ENCODE measurements at regions not wholly inside any gene's neighbourhood (a gene's known extent, or its start where the extent isn't known, plus 50 kb on each side); places are given as distances from the start of the nearest gene placed in this dataset.

DNA sequence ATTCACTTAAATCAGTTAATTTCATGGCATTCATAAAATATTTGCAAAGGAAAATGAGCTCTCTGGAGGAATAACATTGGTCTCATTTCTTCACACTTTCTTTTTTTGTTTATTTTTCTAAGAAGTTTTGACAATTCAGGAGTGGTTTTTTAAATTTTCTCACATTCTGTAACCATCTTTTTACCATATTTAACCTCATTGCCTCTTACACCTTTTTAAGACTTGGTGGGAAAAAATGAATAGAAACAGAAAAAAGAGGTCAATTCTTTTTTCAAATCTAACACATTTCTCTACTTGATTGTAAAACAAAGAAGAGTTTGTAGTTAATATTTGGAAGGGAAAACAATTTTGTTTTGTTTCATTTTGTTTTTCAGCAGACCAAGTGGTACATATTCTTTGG, 1034.7 kb upstream of the RAG2 start:
- no peaks in the 10 kb centered on the region for H3K36me3 ChIP-seq (ENCODE audit: insufficient read depth, low read length)
- no peaks in the 10 kb centered on the region for H3K27me3 ChIP-seq (ENCODE audit: insufficient read depth, low read length)
- H3K4me3 ChIP-seq (ENCODE audit: low read length), result no peak overlapping the region
- H3K27ac ChIP-seq (ENCODE audit: low read depth, low read length), result no peak overlapping the region
- no peaks in the 10 kb centered on the region for H3K9me3 ChIP-seq (ENCODE audit: insufficient read depth, low read depth, low read length)
- H3K9ac ChIP-seq (ENCODE audit: low read depth, low read length), result no peak overlapping the region
- no peaks in the 10 kb centered on the region for H3K4me1 ChIP-seq (ENCODE audit: insufficient read depth, low read length)

DNA sequence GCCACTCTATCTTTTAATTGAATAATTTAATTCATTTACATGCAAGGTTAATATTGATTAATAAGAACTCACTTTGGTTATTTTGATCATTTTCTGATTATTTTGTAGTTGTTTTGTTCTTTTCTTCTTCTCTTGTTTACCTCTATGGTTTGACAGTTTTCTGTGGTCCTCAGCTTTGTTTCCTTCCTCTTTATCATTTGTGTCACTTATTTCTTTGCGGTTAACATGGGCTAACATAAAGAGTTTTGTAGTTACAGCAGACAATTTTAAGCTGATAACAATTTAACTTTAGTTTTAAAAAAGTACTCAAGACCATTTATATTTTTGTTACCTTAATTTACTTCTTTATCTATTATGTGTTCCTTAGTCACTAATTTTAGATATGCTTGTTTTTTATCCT, 1032.8 kb upstream of the RAG2 start:
- H3K27me3 ChIP-seq (ENCODE audit: insufficient read depth, low read length), result no peaks in the 10 kb centered on the region
- no peaks in the 10 kb centered on the region for H3K9me3 ChIP-seq (ENCODE audit: insufficient read depth, low read depth, low read length)
- no peaks in the 10 kb centered on the region for H3K4me1 ChIP-seq (ENCODE audit: insufficient read depth, low read length)
- no peak overlapping the region for H3K27ac ChIP-seq (ENCODE audit: low read depth, low read length)
- no peak overlapping the region for H3K4me3 ChIP-seq (ENCODE audit: low read length)
- no peak overlapping the region for H3K9ac ChIP-seq (ENCODE audit: low read depth, low read length)
- no CpG with 5 or more reads among the region's 1 CpG for WGBS
- no peaks in the 10 kb centered on the region for H3K36me3 ChIP-seq (ENCODE audit: insufficient read depth, low read length)

DNA sequence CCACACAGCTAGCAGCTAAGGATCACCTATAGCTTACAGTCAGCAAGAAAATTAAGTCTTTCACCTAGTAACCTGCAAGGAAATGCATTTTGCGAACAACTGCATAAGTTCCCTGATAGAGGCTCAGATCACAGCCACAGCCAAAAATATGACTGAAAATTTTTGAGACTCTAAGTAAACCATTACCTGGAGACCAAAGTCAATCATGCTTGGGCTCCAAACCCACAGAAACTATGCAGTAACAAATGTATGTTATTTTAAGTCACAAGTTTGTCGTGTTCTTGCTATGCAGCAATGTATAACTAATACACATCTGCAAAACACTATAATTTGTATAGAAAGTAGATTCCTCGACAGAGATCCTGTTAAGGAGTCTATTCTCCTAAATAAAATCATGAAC, 1025.7 kb upstream of the RAG2 start:
- H3K36me3 ChIP-seq (ENCODE audit: insufficient read depth, low read length), result no peaks in the 10 kb centered on the region

DNA sequence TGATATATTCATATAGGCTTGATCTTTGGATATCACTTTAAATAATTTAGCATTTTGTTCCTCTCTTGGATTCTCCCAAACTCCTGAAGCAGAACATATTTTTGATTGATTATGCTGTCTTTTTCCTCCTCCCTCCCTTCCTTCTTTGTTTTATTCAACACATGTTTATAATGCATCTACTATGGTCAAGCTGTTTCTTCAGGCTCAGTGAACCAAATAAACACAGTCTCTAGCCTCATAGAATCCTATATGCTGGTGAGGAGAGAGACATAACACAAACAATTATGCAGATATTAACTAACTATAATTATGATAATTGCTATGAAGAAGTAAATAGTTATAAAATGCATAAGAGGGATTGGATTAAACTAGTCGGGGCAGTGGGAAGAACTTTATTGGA, 1023.6 kb upstream of the RAG2 start:
- no peak overlapping the region for H3K27ac ChIP-seq (ENCODE audit: low read depth, low read length)
- WGBS, result 93% methylated on average over 1 of the region's 1 CpG
- H3K36me3 ChIP-seq (ENCODE audit: insufficient read depth, low read length), result no peaks in the 10 kb centered on the region
- H3K4me1 ChIP-seq (ENCODE audit: insufficient read depth, low read length), result no peaks in the 10 kb centered on the region
- no peaks in the 10 kb centered on the region for H3K27me3 ChIP-seq (ENCODE audit: insufficient read depth, low read length)
- no peak overlapping the region for H3K4me3 ChIP-seq (ENCODE audit: low read length)
- H3K9ac ChIP-seq (ENCODE audit: low read depth, low read length), result no peak overlapping the region
- no peaks in the 10 kb centered on the region for H3K9me3 ChIP-seq (ENCODE audit: insufficient read depth, low read depth, low read length)

More for the DNA sequence above, 1025.7 kb upstream of the RAG2 start:
- no peaks in the 10 kb centered on the region for H3K4me1 ChIP-seq (ENCODE audit: insufficient read depth, low read length)
- no peaks in the 10 kb centered on the region for H3K9me3 ChIP-seq (ENCODE audit: insufficient read depth, low read depth, low read length)
- H3K4me3 ChIP-seq (ENCODE audit: low read length), result no peak overlapping the region
- H3K9ac ChIP-seq (ENCODE audit: low read depth, low read length), result no peak overlapping the region
- no peak overlapping the region for H3K27ac ChIP-seq (ENCODE audit: low read depth, low read length)
- no peaks in the 10 kb centered on the region for H3K27me3 ChIP-seq (ENCODE audit: insufficient read depth, low read length)
- 93% methylated on average over 1 of the region's 3 CpGs for WGBS

DNA sequence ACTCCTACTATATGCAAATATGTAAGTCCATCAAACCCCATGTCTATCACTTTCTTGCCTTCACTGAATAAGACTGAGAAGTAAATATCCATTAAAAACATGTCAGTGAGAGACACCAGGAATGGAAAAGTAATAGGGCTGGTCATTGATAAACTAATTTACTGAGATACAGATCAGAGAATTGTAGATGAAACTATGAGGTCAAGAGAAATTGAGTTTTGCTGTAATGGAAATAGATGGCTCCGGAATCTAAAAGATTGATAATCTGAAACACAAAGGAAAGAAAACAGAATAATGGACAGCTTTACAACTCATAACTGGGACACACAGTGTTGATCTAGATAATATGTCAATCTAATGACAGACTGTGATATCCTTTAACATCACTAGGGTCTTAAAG, 1018.3 kb upstream of the RAG2 start:
- H3K4me1 ChIP-seq (ENCODE audit: insufficient read depth, low read length), result 0 out of 2 replicates have a peak, but pooled peaks cover 3% of the 10 kb centered on the region
- no peak overlapping the region for H3K4me3 ChIP-seq (ENCODE audit: low read length)
- no peaks in the 10 kb centered on the region for H3K9me3 ChIP-seq (ENCODE audit: insufficient read depth, low read depth, low read length)
- no peak overlapping the region for H3K27ac ChIP-seq (ENCODE audit: low read depth, low read length)
- H3K36me3 ChIP-seq (ENCODE audit: insufficient read depth, low read length), result no peaks in the 10 kb centered on the region
- 92% methylated on average over 1 of the region's 1 CpG for WGBS
- no peaks in the 10 kb centered on the region for H3K27me3 ChIP-seq (ENCODE audit: insufficient read depth, low read length)
- H3K9ac ChIP-seq (ENCODE audit: low read depth, low read length), result no peak overlapping the region

DNA sequence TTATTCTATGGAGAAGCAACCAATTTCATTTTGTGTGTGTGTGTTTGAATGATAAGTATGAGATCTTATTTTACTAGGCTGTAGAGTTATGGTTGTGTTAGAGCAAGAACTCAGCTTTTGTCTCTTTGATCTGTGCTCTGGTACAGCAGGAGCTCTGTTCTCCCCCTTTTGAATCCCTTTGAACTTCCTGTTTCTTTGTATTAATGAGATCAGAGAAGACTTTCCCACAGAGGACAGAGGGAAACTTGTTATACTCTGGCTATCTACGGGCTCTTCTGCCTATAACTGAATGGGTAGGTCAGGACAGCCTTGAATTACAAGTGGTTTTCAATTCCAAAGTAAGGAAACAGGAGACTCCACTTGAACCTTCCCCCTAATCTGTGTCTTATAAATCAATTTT, 1015.0 kb upstream of the RAG2 start:
- no peaks in the 10 kb centered on the region for H3K9me3 ChIP-seq (ENCODE audit: insufficient read depth, low read depth, low read length)
- H3K4me3 ChIP-seq (ENCODE audit: low read length), result no peak overlapping the region
- H3K36me3 ChIP-seq (ENCODE audit: insufficient read depth, low read length), result no peaks in the 10 kb centered on the region
- H3K9ac ChIP-seq (ENCODE audit: low read depth, low read length), result no peak overlapping the region
- WGBS, result 53% methylated on average over 1 of the region's 1 CpG
- H3K27ac ChIP-seq (ENCODE audit: low read depth, low read length), result no peak overlapping the region
- H3K4me1 ChIP-seq (ENCODE audit: insufficient read depth, low read length), result 0 out of 2 replicates have a peak, but pooled peaks cover 3% of the 10 kb centered on the region
- no peaks in the 10 kb centered on the region for H3K27me3 ChIP-seq (ENCODE audit: insufficient read depth, low read length)

DNA sequence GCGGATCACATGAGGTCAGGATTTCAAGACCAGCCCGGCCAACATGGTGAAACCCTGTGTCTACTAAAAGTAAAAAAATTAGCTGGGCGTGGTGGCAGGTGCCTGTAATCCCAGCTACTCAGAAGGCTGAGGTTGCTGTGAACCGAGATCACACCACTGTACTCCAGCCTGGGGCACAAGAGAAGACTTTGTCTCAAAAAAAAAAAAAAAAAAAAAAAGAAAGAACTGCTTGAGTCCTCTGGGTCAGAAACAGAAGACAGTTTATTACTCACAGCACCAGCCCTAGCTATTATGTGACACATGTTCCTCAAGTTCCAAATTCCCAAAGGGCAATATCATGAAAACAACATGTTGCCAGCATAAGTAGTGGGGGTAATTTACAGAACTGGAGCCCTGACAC, 1014.1 kb upstream of the RAG2 start:
- Histone ChIP-seq H3K9me3 (ENCODE audit: insufficient read depth, low read depth, low read length) (no peaks in the 10 kb centered on the region), H3K4me3 (ENCODE audit: low read length) (no peak overlapping the region), H3K36me3 (ENCODE audit: insufficient read depth, low read length) (no peaks in the 10 kb centered on the region), H3K4me1 (ENCODE audit: insufficient read depth, low read length) (0 out of 2 replicates have a peak, but pooled peaks cover 3% of the 10 kb centered on the region), H3K27me3 (ENCODE audit: insufficient read depth, low read length) (no peaks in the 10 kb centered on the region), H3K9ac (ENCODE audit: low read depth, low read length) (no peak overlapping the region), H3K27ac (ENCODE audit: low read depth, low read length) (no peak overlapping the region)
- WGBS, result 97% methylated on average over 4 of the region's 4 CpGs

DNA sequence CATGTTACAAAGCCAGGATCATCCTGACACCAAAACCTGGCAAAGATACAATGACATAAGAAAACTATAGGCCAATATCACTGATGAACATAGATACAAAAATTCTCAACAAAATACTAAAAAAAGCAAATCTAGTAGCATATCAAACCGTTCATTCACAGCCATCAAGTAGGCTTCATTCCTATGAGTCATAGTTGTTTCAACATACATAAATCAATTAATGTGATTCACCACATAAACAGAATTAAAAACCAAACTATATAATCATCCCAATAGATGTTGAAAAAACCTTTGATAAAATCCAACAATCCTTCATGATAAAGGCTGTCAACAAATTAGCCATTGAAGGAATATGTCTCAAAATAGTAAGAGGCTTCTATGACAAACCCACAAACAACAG, 1007.2 kb upstream of the RAG2 start:
- Histone ChIP-seq H3K9ac (ENCODE audit: low read depth, low read length) (no peak overlapping the region), H3K4me1 (ENCODE audit: insufficient read depth, low read length) (no peaks in the 10 kb centered on the region), H3K9me3 (ENCODE audit: insufficient read depth, low read depth, low read length) (no peaks in the 10 kb centered on the region), H3K36me3 (ENCODE audit: insufficient read depth, low read length) (no peaks in the 10 kb centered on the region), H3K27ac (ENCODE audit: low read depth, low read length) (no peak overlapping the region), H3K4me3 (ENCODE audit: low read length) (no peak overlapping the region), H3K27me3 (ENCODE audit: insufficient read depth, low read length) (no peaks in the 10 kb centered on the region)
- WGBS, result 92% methylated on average over 1 of the region's 1 CpG

DNA sequence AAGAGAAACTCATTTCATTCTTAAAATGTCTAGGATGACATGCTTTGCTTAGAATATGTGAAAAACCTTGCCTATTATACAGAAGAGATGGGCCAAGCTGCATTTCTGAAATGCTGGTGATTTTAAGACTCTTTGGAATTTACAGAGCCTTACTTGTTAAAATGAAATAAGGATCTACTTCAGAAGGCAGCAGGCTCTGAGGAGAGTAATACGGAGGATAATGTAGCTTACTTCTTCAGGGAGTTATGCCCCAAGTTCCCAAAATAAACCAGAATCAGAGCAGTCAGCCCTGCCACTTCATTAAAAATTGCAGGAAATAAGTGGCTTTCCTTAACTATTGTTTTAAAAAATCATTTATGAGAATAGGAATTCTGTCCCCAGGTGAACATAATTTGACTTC, 1000.3 kb upstream of the RAG2 start:
- no peak overlapping the region for H3K27ac ChIP-seq (ENCODE audit: low read depth, low read length)
- no peaks in the 10 kb centered on the region for H3K9me3 ChIP-seq (ENCODE audit: insufficient read depth, low read depth, low read length)
- H3K4me3 ChIP-seq (ENCODE audit: low read length), result no peak overlapping the region
- peaks cover 17% of the 10 kb centered on the region for H3K4me1 ChIP-seq (ENCODE audit: insufficient read depth, low read length)
- no peak overlapping the region for H3K9ac ChIP-seq (ENCODE audit: low read depth, low read length)
- whole genome bisulfite sequencing, result 90% methylated on average over 1 of the region's 1 CpG
- no peaks in the 10 kb centered on the region for H3K27me3 ChIP-seq (ENCODE audit: insufficient read depth, low read length)
- H3K36me3 ChIP-seq (ENCODE audit: insufficient read depth, low read length), result no peaks in the 10 kb centered on the region

DNA sequence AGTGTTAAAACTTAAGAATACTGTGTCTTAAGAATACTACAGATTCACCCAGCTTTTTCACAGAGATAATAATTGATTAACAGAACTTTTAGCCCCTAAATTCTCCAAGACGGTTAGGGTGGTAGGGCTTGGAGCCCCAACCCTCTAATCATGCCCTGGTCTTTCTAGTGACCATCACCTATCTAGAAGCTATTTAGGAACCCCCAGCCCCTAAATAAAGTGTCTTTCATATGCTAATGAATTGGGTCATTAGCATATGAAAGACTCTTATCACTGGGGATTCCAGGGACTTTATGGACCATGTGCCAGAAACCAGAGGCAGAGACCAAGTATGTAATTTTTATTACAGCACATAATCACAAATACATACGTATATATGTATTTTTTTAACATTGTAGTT, 999.7 kb upstream of the RAG2 start:
- Histone ChIP-seq H3K9ac (ENCODE audit: low read depth, low read length) (no peak overlapping the region), H3K4me1 (ENCODE audit: insufficient read depth, low read length) (peaks cover 17% of the 10 kb centered on the region), H3K27me3 (ENCODE audit: insufficient read depth, low read length) (no peaks in the 10 kb centered on the region), H3K9me3 (ENCODE audit: insufficient read depth, low read depth, low read length) (no peaks in the 10 kb centered on the region), H3K27ac (ENCODE audit: low read depth, low read length) (no peak overlapping the region), H3K4me3 (ENCODE audit: low read length) (no peak overlapping the region), H3K36me3 (ENCODE audit: insufficient read depth, low read length) (no peaks in the 10 kb centered on the region)
- 18% methylated on average over 1 of the region's 2 CpGs for WGBS

DNA sequence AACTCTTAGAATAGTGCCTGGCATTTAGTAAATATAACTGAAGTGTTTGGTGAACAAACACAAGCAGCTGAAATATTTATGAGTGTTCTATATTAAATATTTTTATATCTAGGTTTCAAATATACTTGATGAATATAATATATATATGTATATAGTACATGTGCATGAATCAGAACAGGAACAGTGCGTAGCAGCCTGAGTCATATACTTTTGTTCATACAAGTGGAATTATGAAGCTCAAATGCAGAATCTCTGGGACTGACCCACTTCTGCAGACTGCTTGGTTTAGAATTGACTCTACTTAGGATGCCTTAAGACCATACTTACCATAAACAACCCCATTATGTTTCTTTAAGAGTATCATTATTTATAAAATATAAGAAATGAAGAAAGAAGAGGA, 997.8 kb upstream of the RAG2 start:
- Histone ChIP-seq H3K27me3 (ENCODE audit: insufficient read depth, low read length) (no peaks in the 10 kb centered on the region), H3K4me1 (ENCODE audit: insufficient read depth, low read length) (peaks cover 17% of the 10 kb centered on the region), H3K4me3 (ENCODE audit: low read length) (no peak overlapping the region), H3K36me3 (ENCODE audit: insufficient read depth, low read length) (no peaks in the 10 kb centered on the region), H3K9me3 (ENCODE audit: insufficient read depth, low read depth, low read length) (no peaks in the 10 kb centered on the region), H3K27ac (ENCODE audit: low read depth, low read length) (no peak overlapping the region), H3K9ac (ENCODE audit: low read depth, low read length) (no peak overlapping the region)
- WGBS, result 94% methylated on average over 1 of the region's 1 CpG

DNA sequence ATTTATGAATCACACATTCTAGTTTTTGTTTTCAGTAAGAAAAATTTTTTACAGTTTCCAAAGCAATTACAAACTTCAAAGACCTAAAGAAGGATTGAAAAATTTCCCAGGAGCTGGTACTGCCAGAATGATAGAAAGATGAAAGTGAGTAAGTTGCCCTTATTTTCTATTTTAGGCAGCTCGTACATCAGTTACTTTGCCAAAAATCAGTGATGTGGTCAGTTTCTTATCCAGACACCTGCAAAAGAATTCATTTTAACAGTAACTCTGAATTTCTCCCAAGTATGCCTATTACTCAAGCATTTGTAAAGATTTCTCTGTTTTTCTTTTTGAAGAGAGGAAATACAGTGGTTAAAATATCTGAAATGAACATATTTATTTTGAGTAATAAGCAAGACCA, 976.3 kb upstream of the RAG2 start:
- WGBS, result 100% methylated on average over 1 of the region's 1 CpG
- Histone ChIP-seq H3K4me3 (ENCODE audit: low read length) (no peak overlapping the region), H3K4me1 (ENCODE audit: insufficient read depth, low read length) (no peaks in the 10 kb centered on the region), H3K9ac (ENCODE audit: low read depth, low read length) (no peak overlapping the region), H3K36me3 (ENCODE audit: insufficient read depth, low read length) (no peaks in the 10 kb centered on the region), H3K27me3 (ENCODE audit: insufficient read depth, low read length) (no peaks in the 10 kb centered on the region), H3K27ac (ENCODE audit: low read depth, low read length) (no peak overlapping the region), H3K9me3 (ENCODE audit: insufficient read depth, low read depth, low read length) (peaks cover 6% of the 10 kb centered on the region; the same call in 1 of the 2 replicates)
